ENCODE measurements at regions not wholly inside any gene's neighbourhood (a gene's known extent, or its start where the extent isn't known, plus 50 kb on each side); places are given as distances from the start of the nearest gene placed in this dataset.
"Not testable (repeated sequence)": the region's sequence is repeated elsewhere in the genome, so short reads cannot be mapped to it uniquely, and the experiment has no call there.

- H3K4me2 ChIP-seq (ENCODE audit: insufficient read depth, low read length, poor library complexity, severe bottlenecking) = no peak overlapping the region
- no peak overlapping the region for H3K9ac ChIP-seq (ENCODE audit: low read depth, low read length, poor library complexity)
- H2BK5ac ChIP-seq (ENCODE audit: low read length) = no peak overlapping the region
- no peak overlapping the region for H3K4ac ChIP-seq (ENCODE audit: low read length)
- no peak for DNase-seq (ENCODE audit: low spot score)
- no peaks in the 10 kb centered on the region for H3K9me3 ChIP-seq (replicated peaks in 1 of 2; ENCODE audit: control insufficient read depth in 2 of 2, insufficient read depth in 1 of 2, low read depth in 1 of 2, low read length in 2 of 2)
- H2AK5ac ChIP-seq (ENCODE audit: low read depth, low read length) = no peak overlapping the region
- H3K79me1 ChIP-seq (ENCODE audit: low read depth, low read length) = no peaks in the 10 kb centered on the region
- no peak overlapping the region for H2BK15ac ChIP-seq (ENCODE audit: low read length)
- H4K8ac ChIP-seq (ENCODE audit: low read depth, low read length) = no peak overlapping the region
- no peak overlapping the region for H3K14ac ChIP-seq (ENCODE audit: low read length)
- H2AFZ ChIP-seq (ENCODE audit: low read length) = no peak overlapping the region
- H3K27ac ChIP-seq (replicated peaks; ENCODE audit: low read length) = no peak overlapping the region
- no peaks in the 10 kb centered on the region for H3K27me3 ChIP-seq (ENCODE audit: control insufficient read depth in 3 of 3, insufficient read depth in 3 of 3, low read depth in 1 of 3, low read length in 3 of 3)
- no peak overlapping the region for H3K4me3 ChIP-seq (ENCODE audit: low read length in 2 of 2)
- no peak overlapping the region for H3K23ac ChIP-seq (ENCODE audit: low read depth, low read length, poor library complexity)
- H3K18ac ChIP-seq (ENCODE audit: low read length) = no peak overlapping the region
- H3K4me1 ChIP-seq (ENCODE audit: control insufficient read depth in 2 of 2, insufficient read depth in 1 of 2, low read depth in 1 of 2, low read length in 2 of 2) = peaks cover 0 to 2% of the 10 kb centered on the region in 2 donors
- no peak overlapping the region for H2BK120ac ChIP-seq (ENCODE audit: low read depth, low read length)
- WGBS, 2 donors (ENCODE audit: extremely low coverage in 2 of 2, insufficient read length in 2 of 2, insufficient replicate concordance in 1 of 2) = no CpG with 5 or more reads among the region's 3 CpGs
- H3K36me3 ChIP-seq (replicated peaks in 1 of 2; ENCODE audit: control insufficient read depth in 2 of 2, insufficient read depth in 2 of 2, low read length in 2 of 2) = no peaks in the 10 kb centered on the region
- no peak overlapping the region for H2BK12ac ChIP-seq (ENCODE audit: low read length)
- H4K91ac ChIP-seq (ENCODE audit: low read depth, low read length, poor library complexity) = no peak overlapping the region
These were observed 66.2 kb upstream of the TSC22D2 start for GRCh38 chr3:150341891-150342290.

DNA sequence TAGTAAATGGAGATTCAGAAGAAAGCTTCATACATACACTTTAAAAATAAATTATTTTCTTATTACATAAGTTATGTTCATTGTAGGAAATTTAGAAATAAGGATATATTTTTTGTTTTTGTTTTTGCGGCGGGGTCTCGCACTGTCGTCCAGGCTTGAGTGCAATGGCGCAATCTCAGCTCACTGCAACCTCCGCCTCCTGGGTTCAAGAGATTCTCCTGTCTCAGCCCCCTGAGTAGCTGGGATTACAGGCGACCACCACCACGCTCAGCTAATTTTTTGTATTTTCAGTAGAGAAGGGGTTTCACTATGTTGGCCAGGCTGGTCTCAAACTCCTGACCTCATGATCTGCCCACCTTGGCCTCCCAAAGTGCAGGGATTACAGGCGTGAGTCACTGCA lies 71.7 kb upstream of the TSC22D2 start:
- H3K4me3 ChIP-seq (ENCODE audit: low read length in 2 of 2); H3K4ac ChIP-seq (ENCODE audit: low read length); H3K27me3 ChIP-seq (ENCODE audit: control insufficient read depth in 3 of 3, insufficient read depth in 3 of 3, low read depth in 1 of 3, low read length in 3 of 3); H3K14ac ChIP-seq (ENCODE audit: low read length); H3K27ac ChIP-seq (replicated peaks; ENCODE audit: low read length); H3K4me2 ChIP-seq (ENCODE audit: insufficient read depth, low read length, poor library complexity, severe bottlenecking); H2BK5ac ChIP-seq (ENCODE audit: low read length); H2AK5ac ChIP-seq (ENCODE audit: low read depth, low read length); H3K18ac ChIP-seq (ENCODE audit: low read length); H3K79me1 ChIP-seq (ENCODE audit: low read depth, low read length); H2BK12ac ChIP-seq (ENCODE audit: low read length); H4K91ac ChIP-seq (ENCODE audit: low read depth, low read length, poor library complexity); H4K8ac ChIP-seq (ENCODE audit: low read depth, low read length); H2AFZ ChIP-seq (ENCODE audit: low read length); H3K9me3 ChIP-seq (replicated peaks in 1 of 2; ENCODE audit: control insufficient read depth in 2 of 2, insufficient read depth in 1 of 2, low read depth in 1 of 2, low read length in 2 of 2); H3K4me1 ChIP-seq (ENCODE audit: control insufficient read depth in 2 of 2, insufficient read depth in 1 of 2, low read depth in 1 of 2, low read length in 2 of 2); H3K9ac ChIP-seq (ENCODE audit: low read depth, low read length, poor library complexity); H3K23ac ChIP-seq (ENCODE audit: low read depth, low read length, poor library complexity); H3K36me3 ChIP-seq (replicated peaks in 1 of 2; ENCODE audit: control insufficient read depth in 2 of 2, insufficient read depth in 2 of 2, low read length in 2 of 2); H2BK120ac ChIP-seq (ENCODE audit: low read depth, low read length); DNase-seq (ENCODE audit: low spot score); H2BK15ac ChIP-seq (ENCODE audit: low read length): not testable (repeated sequence)
- no CpG with 5 or more reads among the region's 9 CpGs for WGBS, 2 donors (ENCODE audit: extremely low coverage in 2 of 2, insufficient read length in 2 of 2, insufficient replicate concordance in 1 of 2)

DNA sequence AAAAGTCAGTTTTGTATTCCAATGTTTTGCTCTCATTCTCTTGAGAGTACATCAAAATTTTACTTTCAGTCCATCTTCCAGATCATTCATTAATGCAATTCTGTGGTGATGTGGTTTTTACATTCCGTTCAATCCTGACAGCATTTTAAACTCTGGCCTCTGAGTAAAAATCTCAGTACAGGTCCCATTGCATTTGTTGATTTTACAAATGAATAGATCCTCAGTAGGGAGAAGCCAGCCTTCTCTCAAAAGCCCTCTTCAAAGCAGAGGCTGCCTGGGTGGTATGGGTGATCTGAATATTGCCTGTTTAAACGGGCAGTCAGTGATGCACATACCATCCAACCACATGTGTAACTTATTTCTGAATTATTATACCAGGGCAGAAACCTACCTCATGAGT lies 72.5 kb upstream of the TSC22D2 start:
- H3K9ac ChIP-seq (ENCODE audit: low read depth, low read length, poor library complexity) = no peak overlapping the region
- H2AFZ ChIP-seq (ENCODE audit: low read length) = no peak overlapping the region
- H4K8ac ChIP-seq (ENCODE audit: low read depth, low read length) = no peak overlapping the region
- no peak overlapping the region for H3K4me2 ChIP-seq (ENCODE audit: insufficient read depth, low read length, poor library complexity, severe bottlenecking)
- no peaks in the 10 kb centered on the region for H3K36me3 ChIP-seq (replicated peaks in 1 of 2; ENCODE audit: control insufficient read depth in 2 of 2, insufficient read depth in 2 of 2, low read length in 2 of 2)
- no peak overlapping the region for H2AK5ac ChIP-seq (ENCODE audit: low read depth, low read length)
- no peak overlapping the region for H2BK12ac ChIP-seq (ENCODE audit: low read length)
- H4K91ac ChIP-seq (ENCODE audit: low read depth, low read length, poor library complexity) = no peak overlapping the region
- H3K4me3 ChIP-seq (ENCODE audit: low read length in 2 of 2) = no peak overlapping the region
- no peak overlapping the region for H2BK5ac ChIP-seq (ENCODE audit: low read length)
- no peaks in the 10 kb centered on the region for H3K27me3 ChIP-seq (ENCODE audit: control insufficient read depth in 3 of 3, insufficient read depth in 3 of 3, low read depth in 1 of 3, low read length in 3 of 3)
- no peak overlapping the region for H2BK120ac ChIP-seq (ENCODE audit: low read depth, low read length)
- no peak overlapping the region for H3K4ac ChIP-seq (ENCODE audit: low read length)
- H3K23ac ChIP-seq (ENCODE audit: low read depth, low read length, poor library complexity) = no peak overlapping the region
- no CpG with 5 or more reads among the region's 2 CpGs for WGBS, 2 donors (ENCODE audit: extremely low coverage in 2 of 2, insufficient read length in 2 of 2, insufficient replicate concordance in 1 of 2)
- no peak for DNase-seq (ENCODE audit: low spot score)
- no peaks in the 10 kb centered on the region for H3K9me3 ChIP-seq (replicated peaks in 1 of 2; ENCODE audit: control insufficient read depth in 2 of 2, insufficient read depth in 1 of 2, low read depth in 1 of 2, low read length in 2 of 2)
- no peak overlapping the region for H3K27ac ChIP-seq (replicated peaks; ENCODE audit: low read length)
- no peaks in the 10 kb centered on the region for H3K79me1 ChIP-seq (ENCODE audit: low read depth, low read length)
- H3K14ac ChIP-seq (ENCODE audit: low read length) = no peak overlapping the region
- H3K4me1 ChIP-seq (ENCODE audit: control insufficient read depth in 2 of 2, insufficient read depth in 1 of 2, low read depth in 1 of 2, low read length in 2 of 2) = no peaks in the 10 kb centered on the region
- H3K18ac ChIP-seq (ENCODE audit: low read length) = no peak overlapping the region
- no peak overlapping the region for H2BK15ac ChIP-seq (ENCODE audit: low read length)

GRCh38 chr3:150334974-150335373 lies 73.1 kb upstream of the TSC22D2 start:
- Histone ChIP-seq H3K23ac (ENCODE audit: low read depth, low read length, poor library complexity) (no peak overlapping the region), H2BK15ac (ENCODE audit: low read length) (no peak overlapping the region), H2BK120ac (ENCODE audit: low read depth, low read length) (no peak overlapping the region), H3K27me3 (ENCODE audit: control insufficient read depth in 3 of 3, insufficient read depth in 3 of 3, low read depth in 1 of 3, low read length in 3 of 3) (no peaks in the 10 kb centered on the region), H3K27ac (replicated peaks; ENCODE audit: low read length) (no peak overlapping the region), H3K4me2 (ENCODE audit: insufficient read depth, low read length, poor library complexity, severe bottlenecking) (no peak overlapping the region), H3K9me3 (replicated peaks in 1 of 2; ENCODE audit: control insufficient read depth in 2 of 2, insufficient read depth in 1 of 2, low read depth in 1 of 2, low read length in 2 of 2) (no peaks in the 10 kb centered on the region), H3K14ac (ENCODE audit: low read length) (no peak overlapping the region), H4K8ac (ENCODE audit: low read depth, low read length) (no peak overlapping the region), H2AFZ (ENCODE audit: low read length) (no peak overlapping the region), H2BK5ac (ENCODE audit: low read length) (no peak overlapping the region), H3K18ac (ENCODE audit: low read length) (no peak overlapping the region), H3K4me3 (ENCODE audit: low read length in 2 of 2) (no peak overlapping the region), H3K4ac (ENCODE audit: low read length) (no peak overlapping the region), H4K91ac (ENCODE audit: low read depth, low read length, poor library complexity) (no peak overlapping the region), H2BK12ac (ENCODE audit: low read length) (no peak overlapping the region), H3K79me1 (ENCODE audit: low read depth, low read length) (no peaks in the 10 kb centered on the region), H2AK5ac (ENCODE audit: low read depth, low read length) (no peak overlapping the region), H3K36me3 (replicated peaks in 1 of 2; ENCODE audit: control insufficient read depth in 2 of 2, insufficient read depth in 2 of 2, low read length in 2 of 2) (no peaks in the 10 kb centered on the region), H3K4me1 (ENCODE audit: control insufficient read depth in 2 of 2, insufficient read depth in 1 of 2, low read depth in 1 of 2, low read length in 2 of 2) (no peaks in the 10 kb centered on the region), H3K9ac (ENCODE audit: low read depth, low read length, poor library complexity) (no peak overlapping the region)
- no peak for DNase-seq (ENCODE audit: low spot score)
- no CpG with 5 or more reads among the region's 3 CpGs for WGBS, 2 donors (ENCODE audit: extremely low coverage in 2 of 2, insufficient read length in 2 of 2, insufficient replicate concordance in 1 of 2)
